ENCODE measurements at regions not wholly inside any gene's neighbourhood (a gene's known extent, or its start where the extent isn't known, plus 50 kb on each side); places are given as distances from the start of the nearest gene placed in this dataset.

DNA sequence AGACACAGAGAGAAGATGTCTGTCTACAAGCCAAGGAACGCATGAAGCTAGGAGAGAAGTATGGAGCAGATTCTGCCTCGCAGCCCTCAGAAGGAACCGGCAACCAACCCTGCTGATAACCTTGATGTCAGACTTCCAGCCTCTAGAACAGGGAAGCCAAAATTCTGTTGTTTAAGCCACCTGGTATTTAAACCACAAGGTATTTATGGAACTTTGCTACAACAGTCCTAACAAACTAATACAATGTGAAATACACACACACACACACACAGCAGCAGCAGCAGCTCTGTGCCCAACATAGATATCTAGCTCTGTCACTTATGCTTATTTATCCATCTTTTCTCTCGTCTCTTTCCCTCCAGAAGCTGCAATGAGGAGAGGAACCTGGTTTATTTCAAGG is 400.0 kb downstream of the ETS1 start:
- no peak for DNase-seq

DNA sequence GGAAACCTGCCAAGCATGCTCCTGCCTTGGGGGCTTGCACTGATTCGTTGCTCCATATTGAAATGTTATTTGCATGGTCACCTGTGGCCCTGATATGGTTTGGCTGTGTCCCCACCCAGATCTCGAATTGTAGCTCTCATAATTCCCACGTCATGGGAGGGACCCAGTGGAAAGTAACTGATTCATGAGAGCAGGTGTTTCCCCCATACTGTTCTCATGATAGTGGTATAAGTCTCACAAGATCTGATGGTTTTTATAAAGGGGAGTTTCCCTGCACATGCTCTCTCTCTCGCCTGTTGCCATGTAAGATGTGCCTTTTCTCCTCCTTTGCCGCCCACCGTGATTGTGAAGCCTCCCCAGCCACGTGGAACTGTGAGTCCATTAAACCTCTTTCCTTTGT is 402.4 kb downstream of the ETS1 start:
- no peak for DNase-seq

DNA sequence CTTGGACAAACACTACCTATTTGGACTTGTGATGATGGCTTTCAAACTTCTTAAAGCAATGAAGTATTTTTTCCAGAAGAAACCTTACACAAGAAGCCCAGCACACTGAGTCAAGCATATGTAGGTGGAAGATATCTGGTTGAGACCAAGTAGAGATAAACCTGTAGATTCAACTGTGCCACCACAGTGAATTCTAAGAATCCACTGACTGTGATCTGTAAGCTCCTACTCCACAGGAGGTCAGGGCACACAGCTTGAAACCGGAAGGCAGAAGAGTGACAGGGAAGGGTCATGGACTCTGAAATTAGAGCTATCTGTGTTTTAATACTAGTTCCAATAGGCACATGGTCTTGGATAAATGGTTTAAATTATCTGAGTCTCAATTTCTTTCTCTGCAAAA is 404.5 kb downstream of the ETS1 start:
- DNase-seq = no peak

DNA sequence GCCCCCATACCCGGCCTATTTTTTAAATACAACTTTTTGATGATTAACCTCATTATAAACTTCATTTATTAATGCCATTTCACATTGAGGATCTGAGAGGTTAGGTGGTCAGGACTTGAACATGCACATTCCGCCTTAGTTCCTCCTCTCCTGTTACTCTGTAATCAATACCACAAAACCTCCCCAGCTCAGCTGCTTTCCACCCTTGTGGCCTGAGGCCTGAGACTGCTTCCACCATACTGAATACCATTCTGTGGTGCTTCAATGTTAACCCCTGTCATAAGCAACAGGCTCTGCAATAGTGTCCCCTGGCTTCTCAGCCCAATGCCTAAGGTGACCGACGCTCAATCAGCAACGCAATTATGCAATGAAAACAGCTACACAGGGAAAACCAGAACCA is 405.4 kb downstream of the ETS1 start:
- no peak for DNase-seq

DNA sequence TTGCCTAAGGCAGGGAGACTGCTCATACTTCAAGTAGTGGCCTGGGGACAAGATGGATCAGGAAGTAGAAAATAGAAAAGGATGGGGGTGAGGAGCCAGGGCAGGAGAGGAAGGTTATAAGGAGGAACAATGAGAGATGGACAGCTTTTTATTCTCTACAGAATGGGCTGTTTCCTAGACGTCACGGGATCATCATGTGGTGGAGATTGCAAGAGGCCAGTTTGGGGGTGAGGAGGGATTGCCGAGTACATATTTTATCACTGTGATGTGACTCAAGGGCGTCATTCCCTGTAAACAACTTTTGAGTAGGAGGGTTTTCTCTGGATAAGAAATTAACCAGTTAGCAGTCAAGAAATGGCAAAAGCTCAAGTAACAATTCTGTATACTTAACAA is 406.3 kb downstream of the ETS1 start:
- no peak for DNase-seq

DNA sequence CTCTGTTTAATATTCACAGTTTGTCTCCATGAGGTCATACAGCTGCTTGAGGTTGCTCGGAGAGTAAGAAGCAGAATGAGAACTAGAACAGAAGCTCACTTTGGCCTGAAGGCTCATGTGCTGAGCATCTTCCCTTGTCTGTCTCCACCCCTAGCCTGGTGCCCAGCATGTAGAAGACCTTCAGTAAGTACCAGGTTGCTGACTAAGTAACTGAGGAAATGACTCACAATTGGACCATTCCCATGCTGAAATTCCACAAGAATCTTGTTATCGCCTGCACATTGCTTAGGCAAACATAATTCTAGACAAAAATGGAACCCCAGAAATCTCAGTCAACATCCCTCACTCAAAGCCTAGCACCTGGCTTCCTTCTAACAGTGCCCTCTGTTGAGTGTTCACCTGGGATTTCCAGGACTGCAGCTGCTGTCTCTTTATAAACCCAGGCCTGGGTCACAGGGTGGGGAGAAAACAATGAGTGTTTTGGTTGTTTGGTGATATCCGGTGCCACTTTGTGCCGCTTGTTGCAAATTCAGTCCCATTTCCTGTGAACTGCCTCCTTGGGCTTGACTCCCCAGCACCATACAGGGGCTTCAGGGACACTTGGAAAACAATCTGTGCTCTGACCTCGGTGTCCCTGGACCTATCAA is 406.8 kb downstream of the ETS1 start:
- no peak for DNase-seq

DNA sequence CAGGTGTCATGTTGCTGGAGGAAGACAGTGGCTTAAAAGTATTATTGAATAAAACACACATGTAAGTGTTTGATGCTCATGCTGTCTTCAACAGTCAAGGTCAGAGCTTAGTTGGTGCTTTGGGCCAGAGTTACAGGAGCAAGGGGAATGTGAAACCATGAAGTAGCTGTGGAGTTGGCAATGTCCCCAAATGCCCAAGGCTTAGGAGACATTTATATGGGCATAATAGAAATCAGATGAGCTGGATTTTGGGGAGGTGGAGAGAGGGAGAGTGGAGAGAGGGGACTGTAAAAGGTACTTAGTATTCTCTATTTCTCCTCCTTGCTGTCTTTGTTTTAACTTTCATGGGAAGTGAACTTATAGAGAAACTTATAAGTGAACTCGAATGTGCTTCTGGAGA is 407.8 kb downstream of the ETS1 start:
- DNase-seq = no peak

DNA sequence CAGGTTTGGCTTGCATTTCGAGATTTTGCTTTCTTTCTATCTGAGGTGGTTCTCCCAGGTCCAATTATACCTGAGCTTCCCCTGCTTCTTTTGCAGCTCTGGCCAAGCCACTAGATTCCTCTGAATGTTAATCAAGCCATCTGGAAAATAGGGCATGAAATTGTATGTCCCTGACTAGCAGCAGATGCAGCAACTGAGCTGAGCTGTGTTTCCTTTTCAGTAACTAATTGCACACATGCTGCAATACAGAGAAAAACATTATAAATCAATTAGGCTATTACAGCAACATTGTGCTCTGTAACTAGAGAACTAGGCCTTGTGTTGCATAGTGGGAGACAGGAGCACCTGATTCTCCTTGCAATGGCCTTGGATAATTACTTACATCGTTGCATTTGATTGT is 408.3 kb downstream of the ETS1 start:
- no peak for DNase-seq

DNA sequence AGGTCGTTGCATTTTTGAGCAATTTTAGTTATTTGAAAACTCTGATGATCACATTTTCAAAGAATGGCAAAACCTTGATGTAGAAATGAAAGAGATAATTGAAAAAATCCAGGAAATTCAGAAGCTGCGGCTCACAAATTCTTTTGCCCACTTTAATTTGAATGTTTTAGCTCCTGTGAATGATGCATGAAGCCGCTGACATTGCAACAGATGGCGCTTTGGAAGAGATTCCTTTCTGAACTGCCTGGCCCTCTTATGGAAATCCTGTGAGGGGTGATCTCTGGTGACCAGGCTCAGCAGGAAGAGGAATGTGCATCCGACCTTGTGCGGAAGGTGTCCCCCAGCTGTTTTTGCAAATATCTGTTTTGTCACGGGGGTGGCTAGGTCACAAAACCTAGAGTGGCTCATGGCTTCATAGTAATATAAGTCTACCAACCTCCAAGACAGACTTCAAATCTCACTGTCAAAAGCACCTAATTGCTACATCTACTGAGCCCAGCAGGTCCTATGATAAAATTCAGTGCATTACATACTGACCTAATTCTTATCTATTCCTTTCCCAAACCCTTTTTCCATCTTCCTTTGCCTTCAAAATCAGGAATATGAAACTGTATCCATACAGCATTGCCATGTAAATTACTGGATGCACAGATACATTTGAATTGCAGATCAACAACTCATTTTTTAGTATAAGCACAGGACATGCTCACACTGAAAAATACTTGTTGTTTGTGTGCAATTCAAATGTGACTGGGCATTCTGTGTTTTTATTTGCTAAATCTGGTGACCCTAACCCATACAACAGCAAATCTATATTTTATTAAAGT is 412.7 kb downstream of the ETS1 start:
- DNase-seq = no peak

DNA sequence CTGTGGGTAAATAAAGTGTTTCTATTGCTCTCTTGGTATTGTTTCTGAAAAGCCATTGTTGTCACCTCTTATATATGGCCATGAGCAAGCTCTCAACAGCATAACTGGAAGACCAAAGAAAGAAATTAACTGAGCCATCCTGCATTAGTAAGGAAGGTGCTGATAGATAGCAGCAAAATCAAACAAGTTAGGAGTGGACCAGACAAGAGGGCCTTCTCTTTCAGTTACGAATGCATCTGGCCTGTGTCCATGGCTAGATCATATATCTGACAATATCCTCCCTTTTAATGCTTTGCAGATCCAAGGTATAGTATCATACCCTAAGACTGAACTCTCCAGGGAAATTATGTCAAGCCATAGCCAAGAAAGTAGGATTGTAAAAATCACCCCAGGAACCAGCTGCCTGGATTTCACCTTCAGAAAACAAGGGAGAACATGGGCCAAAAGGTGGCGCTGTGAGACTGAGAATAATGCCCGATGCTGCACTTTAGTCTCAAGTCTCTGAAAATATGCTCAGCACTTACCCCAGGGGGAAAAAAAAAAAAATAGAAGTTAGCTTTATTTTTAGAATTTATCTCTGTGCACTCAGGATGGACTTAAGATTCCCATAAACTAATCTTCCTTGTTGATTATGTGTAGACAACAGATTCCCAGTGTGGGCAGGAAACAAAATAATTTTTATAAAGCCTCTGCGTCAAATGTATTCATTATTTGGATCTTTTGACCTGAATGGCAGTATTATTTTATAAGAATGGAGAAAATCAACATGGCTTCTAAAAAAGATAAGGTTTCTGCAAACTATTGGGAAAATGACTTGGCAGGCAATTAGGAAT is 415.1 kb downstream of the ETS1 start:
- DNase-seq = peak; percentile 91

DNA sequence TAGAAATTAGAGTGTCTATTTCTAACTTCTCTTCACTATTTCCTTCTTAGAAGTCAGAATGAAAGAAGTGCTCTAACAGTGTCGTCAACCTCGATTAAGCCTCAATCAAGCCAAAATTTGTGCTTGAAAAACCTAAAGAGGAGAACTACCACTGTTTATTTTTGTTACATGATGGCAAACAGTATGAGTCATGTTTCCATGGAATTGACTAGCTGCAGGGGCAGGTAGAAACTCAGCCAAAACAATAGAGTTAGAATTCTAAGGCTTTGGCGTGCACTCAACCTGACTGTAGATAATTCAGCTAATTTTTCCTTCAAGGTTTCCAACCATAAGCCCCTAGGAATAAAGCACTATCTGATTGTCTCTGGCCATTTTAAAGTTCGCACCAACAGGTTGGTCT is 415.9 kb downstream of the ETS1 start:
- no peak for DNase-seq

DNA sequence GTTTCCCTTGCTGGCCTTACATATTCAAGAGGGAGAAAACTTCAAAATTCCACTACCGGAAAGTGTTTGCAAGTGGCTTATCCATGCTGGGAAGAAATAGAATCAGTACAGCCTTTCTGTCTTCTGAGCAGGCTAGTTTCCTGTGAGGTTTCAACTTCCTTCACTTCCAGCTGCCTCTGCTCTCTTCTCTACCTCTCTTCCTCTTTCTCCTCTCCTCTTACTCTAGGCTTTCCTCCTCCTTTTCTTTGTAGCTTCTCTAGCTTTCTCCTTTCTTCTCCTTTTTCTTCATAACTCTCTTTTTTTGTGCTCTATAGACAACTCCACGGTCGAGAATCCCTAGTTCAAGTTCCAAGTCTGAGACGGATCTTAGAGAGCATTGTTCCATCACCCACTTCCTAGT is 421.8 kb downstream of the ETS1 start:
- no peak for DNase-seq

DNA sequence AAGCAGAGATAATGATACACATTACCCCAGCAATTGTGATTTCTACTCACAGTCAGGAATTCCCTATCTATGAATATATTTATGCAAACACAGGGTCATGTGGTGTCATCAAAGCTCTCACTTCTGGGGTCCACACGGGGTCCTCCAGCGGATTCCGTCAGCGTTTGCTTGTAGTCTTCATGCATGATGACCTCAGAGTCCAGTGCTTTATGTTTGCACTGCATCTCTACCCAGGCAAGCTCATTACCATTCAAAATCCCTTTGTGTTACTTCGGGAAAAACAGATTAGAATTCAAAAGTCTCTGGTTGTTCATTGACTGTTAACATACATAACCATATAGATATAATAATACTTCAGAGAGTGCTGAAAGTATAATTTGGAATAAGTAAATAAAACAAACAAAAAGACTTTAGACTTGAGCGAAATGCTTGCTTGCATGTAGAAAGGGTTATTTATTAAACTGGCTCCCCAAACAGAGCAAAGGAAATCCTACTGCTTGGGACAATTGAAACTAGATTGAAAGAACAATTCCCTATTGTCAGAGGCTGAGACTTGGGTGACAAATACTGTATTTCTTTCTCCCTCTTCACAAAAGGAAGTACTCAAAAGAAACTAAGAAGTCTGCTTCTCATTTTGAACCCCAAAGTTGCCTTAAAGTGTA is 423.1 kb downstream of the ETS1 start:
- no peak for DNase-seq

DNA sequence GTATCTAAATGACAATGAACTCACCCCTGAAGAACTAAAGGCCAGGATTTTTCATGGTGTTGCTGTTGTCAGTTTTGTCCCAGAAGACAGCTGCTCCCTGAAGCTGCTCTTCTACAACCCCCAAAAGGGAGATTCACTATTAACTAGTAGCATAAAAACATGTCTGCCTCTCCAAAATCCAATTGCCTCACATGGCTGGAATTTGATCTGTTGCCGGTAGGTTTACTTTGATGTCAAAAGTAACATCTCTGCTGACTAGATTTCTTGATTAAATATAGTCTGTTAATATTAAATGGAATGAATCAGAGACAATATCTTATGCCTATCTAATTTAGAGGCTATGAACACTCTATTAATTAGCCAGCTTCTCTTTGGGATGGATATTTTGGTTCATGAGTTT is 425.4 kb downstream of the ETS1 start:
- no peak for DNase-seq

DNA sequence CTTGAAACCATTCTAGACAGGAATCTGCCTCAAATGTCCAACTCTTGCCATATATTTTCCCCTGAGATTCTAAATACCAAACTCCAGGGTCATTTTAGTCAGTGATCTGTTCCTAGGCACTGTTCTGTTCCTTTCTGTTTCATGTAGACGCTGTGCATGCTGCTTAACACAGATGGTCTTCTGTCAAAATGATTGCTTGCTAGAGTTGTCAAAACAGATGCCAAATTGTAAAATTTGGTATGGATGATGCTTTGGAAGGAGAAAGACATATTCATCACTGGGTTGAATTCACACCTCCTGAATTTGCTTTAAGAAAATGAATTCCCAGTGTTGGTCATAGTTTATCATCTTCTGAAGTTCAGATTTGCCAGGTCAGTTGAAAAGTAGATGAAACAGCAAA is 425.9 kb downstream of the ETS1 start:
- DNase-seq = no peak

DNA sequence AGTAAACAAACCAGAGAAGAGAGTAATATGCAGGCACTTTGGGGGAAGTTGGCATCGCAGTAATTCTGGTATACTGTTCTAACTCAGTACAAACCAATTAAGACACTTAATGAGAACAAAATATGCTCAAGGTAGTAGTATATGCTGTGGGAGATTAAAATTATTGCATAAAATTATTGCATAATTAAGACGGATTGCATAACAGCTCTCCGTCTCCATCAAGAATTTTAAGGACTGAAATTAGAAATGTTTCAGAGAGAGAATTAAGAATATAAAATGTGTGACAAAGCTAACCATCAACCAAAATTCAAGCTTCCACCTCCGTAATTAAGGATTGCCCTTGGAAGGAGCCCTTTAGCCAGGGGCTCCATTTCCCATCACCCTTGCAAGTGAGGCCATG is 428.5 kb downstream of the ETS1 start:
- DNase-seq = no peak

DNA sequence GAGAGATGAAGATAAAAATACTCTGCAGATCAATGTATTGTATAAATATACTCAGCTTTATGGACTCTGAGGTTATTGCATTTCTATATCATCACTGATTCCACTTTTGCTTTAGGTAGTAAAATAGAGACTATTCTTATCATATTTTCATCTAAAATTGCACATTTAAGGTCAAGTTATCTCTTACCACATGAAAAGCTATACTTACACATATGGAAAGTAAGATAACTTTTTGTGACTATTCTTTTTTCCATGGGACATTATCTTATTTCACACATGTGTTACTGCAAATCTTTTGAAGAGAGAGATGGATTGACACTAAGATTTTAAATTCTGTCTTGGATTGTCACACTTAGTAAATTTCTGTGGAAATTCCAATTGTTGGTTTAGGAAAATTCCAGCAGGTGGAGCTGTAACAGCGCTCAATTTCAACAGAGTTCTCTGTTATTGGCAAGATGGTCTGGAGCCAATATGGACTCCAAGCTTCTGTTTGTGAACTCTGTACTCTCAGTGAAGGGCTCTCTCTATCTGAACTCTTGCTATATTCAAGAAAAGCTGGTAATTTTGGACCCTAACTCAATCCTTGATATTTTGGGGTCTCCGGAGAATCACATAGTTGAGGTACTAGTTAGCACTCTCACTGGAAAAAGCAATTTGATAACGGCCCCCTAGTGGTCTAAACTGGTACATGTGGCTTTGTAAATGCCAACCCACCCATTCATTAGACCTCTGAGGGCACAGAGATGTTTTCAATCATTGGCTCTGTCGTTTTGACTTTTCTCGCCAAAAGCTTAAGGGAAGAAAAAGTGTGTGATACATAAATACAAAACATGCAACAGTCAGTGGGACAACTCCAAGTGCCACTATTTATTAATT is 429.7 kb downstream of the ETS1 start:
- DNase-seq = peak; percentile 77

DNA sequence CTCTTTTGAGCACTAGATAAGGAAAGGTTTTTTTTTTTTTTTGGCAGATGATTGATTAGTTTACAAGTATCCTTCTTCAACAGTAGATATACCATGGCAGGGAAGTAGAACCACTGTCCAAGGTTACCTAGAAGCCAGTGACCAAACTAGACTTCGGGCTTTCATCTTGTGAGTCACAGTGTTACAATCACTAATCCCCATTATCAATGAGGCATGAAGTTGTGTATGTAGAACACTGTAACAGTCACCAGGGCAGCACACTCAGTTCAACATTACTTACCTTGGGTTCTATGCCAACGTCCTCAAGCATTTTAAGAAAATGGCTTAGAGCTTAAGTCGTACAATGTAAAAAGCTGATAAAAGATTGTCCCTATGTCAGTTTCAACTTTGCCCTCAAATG is 430.9 kb downstream of the ETS1 start:
- DNase-seq = no peak

DNA sequence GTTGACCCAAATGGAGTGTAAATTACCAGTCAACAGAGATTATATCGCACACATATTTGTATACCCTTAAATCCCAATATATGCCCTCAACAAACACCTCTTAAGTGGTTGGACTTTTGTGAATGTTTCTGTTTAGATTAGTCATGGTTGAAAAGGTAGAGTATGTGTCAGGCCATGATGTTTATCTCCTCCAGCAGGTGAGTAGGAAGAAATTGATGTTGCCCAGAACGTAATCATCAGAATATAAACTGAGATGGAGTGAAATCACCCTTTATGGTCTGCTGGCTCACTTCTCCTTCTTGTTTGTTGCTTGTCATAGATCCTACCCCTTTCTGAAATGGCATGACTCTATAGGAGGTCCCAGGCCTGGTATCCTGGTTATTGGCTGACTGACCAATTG is 431.8 kb downstream of the ETS1 start:
- DNase-seq = no peak

DNA sequence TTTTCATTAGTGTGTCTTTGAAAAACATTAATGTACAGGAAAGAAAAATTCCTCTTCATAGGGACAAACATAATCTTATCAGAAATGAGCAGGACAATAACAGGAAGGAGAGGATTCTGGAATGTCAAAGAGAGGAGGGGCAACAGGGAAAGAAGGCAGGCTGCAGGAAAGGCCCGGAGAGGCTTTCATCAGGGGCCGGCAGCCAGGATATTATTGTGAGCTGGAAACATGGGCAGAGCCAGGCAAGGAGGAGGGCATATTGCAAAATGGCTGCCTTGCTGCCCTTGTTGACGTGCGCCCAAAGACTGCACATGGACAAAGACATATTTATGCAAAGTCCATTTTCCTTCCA is 433.7 kb downstream of the ETS1 start:
- DNase-seq = no peak

DNA sequence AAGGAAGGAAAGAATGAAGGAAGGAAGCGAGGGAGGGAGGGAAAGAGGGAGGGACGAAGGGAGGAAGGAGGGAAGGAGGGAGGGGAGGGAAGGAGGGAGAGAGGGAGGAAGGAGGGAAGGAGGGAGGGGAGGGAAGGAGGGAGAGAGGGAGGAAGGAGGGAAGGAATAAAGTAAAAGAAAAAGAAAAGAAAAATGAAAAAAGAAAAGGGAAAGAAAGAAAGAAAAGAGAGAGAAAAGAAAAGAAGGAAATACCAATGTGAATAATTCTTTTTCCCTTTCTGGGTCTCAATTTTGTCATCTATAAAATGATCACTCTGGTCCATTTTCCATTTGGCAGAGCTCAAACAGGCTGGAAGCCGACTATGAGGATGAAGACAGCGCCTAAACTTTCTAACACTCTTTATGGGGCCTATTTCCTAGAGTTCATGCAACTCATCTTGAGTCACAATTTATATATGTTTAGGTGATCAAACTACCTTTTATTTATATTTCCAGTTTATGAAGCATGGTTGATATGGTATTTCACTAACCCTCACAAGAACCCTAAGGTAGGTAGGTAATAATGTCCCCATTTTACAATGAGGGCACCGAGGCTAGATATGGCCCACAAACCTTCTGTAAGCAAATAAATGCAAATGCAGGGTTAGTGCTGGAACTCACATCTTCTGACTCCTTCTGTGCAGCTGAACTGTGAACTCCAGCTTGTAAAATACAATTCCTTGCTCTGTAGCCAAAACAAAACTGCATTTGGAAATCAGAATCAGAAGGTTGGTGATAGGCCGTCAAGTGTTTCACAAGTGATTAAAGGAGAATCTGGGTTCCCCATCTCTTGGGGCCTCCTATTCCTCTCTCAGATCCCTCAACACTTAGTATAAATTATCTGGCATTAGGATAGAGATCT is 434.3 kb downstream of the ETS1 start:
- DNase-seq = no peak

Data from CD4-positive, alpha-beta T cell treated with Interleukin-17A for 4 hours (primary cell).